ENCODE measurements at regions not wholly inside any gene's neighbourhood (a gene's known extent, or its start where the extent isn't known, plus 50 kb on each side); places are given as distances from the start of the nearest gene placed in this dataset.
"Not testable (repeated sequence)": the region's sequence is repeated elsewhere in the genome, so short reads cannot be mapped to it uniquely, and the experiment has no call there.

- DNase-seq: no peak
These were observed 367.3 kb downstream of the CXCL12 start for GRCh38 chr10:44017483-44018145.

- DNase-seq: no peak
These were observed 368.1 kb downstream of the CXCL12 start for GRCh38 chr10:44016589-44017482.

- no peak for DNase-seq
These were observed 367.2 kb upstream of the ZNF32 start for GRCh38 chr10:44015702-44016500.

GRCh38 chr10:44014644-44015250, 366.1 kb upstream of the ZNF32 start:
- DNase-seq: no peak

GRCh38 chr10:44013981-44014380, 365.3 kb upstream of the ZNF32 start:
- DNase-seq: no peak

GRCh38 chr10:44012921-44013320, 364.2 kb upstream of the ZNF32 start:
- DNase-seq: no peak

- DNase-seq: no peak
These were observed 362.9 kb upstream of the ZNF32 start for GRCh38 chr10:44011603-44011981.

- no peak for DNase-seq
These were observed 362.4 kb upstream of the ZNF32 start for GRCh38 chr10:44010873-44011602.

- DNase-seq: no peak
These were observed 361.4 kb upstream of the ZNF32 start for GRCh38 chr10:44009891-44010632.

GRCh38 chr10:44008917-44009709, 360.4 kb upstream of the ZNF32 start:
- DNase-seq: no peak

GRCh38 chr10:44008270-44008916, 359.7 kb upstream of the ZNF32 start:
- DNase-seq: no peak

GRCh38 chr10:44006771-44007170, 358.1 kb upstream of the ZNF32 start:
- DNase-seq: no peak

GRCh38 chr10:44005788-44006099, 357.1 kb upstream of the ZNF32 start:
- DNase-seq: no peak

GRCh38 chr10:44004913-44005787, 356.5 kb upstream of the ZNF32 start:
- no peak for DNase-seq

GRCh38 chr10:43998021-43998809, 349.5 kb upstream of the ZNF32 start:
- no peak for DNase-seq

GRCh38 chr10:43997330-43997729, 348.6 kb upstream of the ZNF32 start:
- no peak for DNase-seq

GRCh38 chr10:43994539-43994938, 345.9 kb upstream of the ZNF32 start:
- no peak for DNase-seq

GRCh38 chr10:43992816-43993215, 344.1 kb upstream of the ZNF32 start:
- not testable (repeated sequence) for DNase-seq

Measured in activated CD8-positive, alpha-beta memory T cell treated with anti-CD3 and anti-CD28 coated beads for 24 hours (primary cell).